ENCODE measurements at regions not wholly inside any gene's neighbourhood (a gene's known extent, or its start where the extent isn't known, plus 50 kb on each side); places are given as distances from the start of the nearest gene placed in this dataset.
A peak's percentile ranks its signal among the peaks of the same experiment; 100 is the strongest.

- H3K27ac ChIP-seq = no peak overlapping the region
- peaks cover 0 to 4% (median 0%) of the 10 kb centered on the region in 4 donors for H3K9me3 ChIP-seq
- peaks cover 6 to 12% (median 8%) of the 10 kb centered on the region in 4 donors for H3K4me1 ChIP-seq
- peak; percentile 61 to 67 for ATAC-seq (ENCODE audit: low FRiP score in 2 of 2)
- no peaks in the 10 kb centered on the region for H3K36me3 ChIP-seq
- 33 to 40% methylated on average over 3 to 4 of the region's 4 CpGs for WGBS, 2 donors
- no peaks in the 10 kb centered on the region for H3K27me3 ChIP-seq
- H3K4me3 ChIP-seq = no peak overlapping the region
- TF ChIP-seq CTCF (IDR thresholded peaks at IDR 0.05) (peak; percentile 37 to 61 (median 56)), EP300 (IDR thresholded peaks at IDR 0.05) (no peak), POLR2AphosphoS5 (IDR thresholded peaks at IDR 0.05) (no peak), POLR2A (IDR thresholded peaks at IDR 0.05) (no peak)
- peak in 1 of 2 donors; percentile 29 for DNase-seq
Measured at GRCh38 chr3:99499235-99500158, 138.9 kb upstream of the COL8A1 start.

- TF ChIP-seq POLR2AphosphoS5 (IDR thresholded peaks at IDR 0.05) (no peak), CTCF (IDR thresholded peaks at IDR 0.05) (no peak), EP300 (IDR thresholded peaks at IDR 0.05) (no peak), POLR2A (IDR thresholded peaks at IDR 0.05) (no peak)
- DNase-seq (no peak), ATAC-seq (ENCODE audit: low FRiP score in 2 of 2) (no peak)
- 79 to 87% methylated on average over 8 of the region's 8 CpGs for WGBS, 2 donors
- no peak overlapping the region for H3K27ac ChIP-seq
- H3K4me3 ChIP-seq = no peak overlapping the region
- peaks cover 0 to 4% (median 0%) of the 10 kb centered on the region in 4 donors for H3K9me3 ChIP-seq
- H3K4me1 ChIP-seq = peaks cover 5 to 12% (median 8%) of the 10 kb centered on the region in 4 donors
- H3K36me3 ChIP-seq = no peaks in the 10 kb centered on the region
- no peaks in the 10 kb centered on the region for H3K27me3 ChIP-seq
Measured at GRCh38 chr3:99498550-99499234, 139.7 kb upstream of the COL8A1 start.

GRCh38 chr3:99487894-99488293, 150.5 kb upstream of the COL8A1 start:
- Histone ChIP-seq H3K4me3 (no peak overlapping the region), H3K36me3 (no peaks in the 10 kb centered on the region), H3K27ac (no peak overlapping the region), H3K27me3 (no peaks in the 10 kb centered on the region), H3K9me3 (no peaks in the 10 kb centered on the region), H3K4me1 (no peaks in the 10 kb centered on the region)
- WGBS, 2 donors = 48 to 61% methylated on average over 1 of the region's 1 CpG
- TF ChIP-seq POLR2AphosphoS5 (IDR thresholded peaks at IDR 0.05) (no peak), POLR2A (IDR thresholded peaks at IDR 0.05) (no peak), EP300 (IDR thresholded peaks at IDR 0.05) (no peak), CTCF (IDR thresholded peaks at IDR 0.05) (no peak)
- DNase-seq = no peak
- ATAC-seq (ENCODE audit: low FRiP score in 2 of 2) = no peak

- Histone ChIP-seq H3K9me3 (no peaks in the 10 kb centered on the region), H3K4me3 (no peak overlapping the region), H3K4me1 (no peaks in the 10 kb centered on the region), H3K27me3 (no peaks in the 10 kb centered on the region), H3K27ac (no peak overlapping the region), H3K36me3 (no peaks in the 10 kb centered on the region)
- ATAC-seq (ENCODE audit: low FRiP score in 2 of 2) (no peak), DNase-seq (no peak)
- TF ChIP-seq EP300 (IDR thresholded peaks at IDR 0.05) (no peak), POLR2AphosphoS5 (IDR thresholded peaks at IDR 0.05) (no peak), CTCF (IDR thresholded peaks at IDR 0.05) (no peak), POLR2A (IDR thresholded peaks at IDR 0.05) (no peak)
- 57 to 66% methylated on average over 3 of the region's 3 CpGs for WGBS, 2 donors
Measured at GRCh38 chr3:99485286-99485685, 153.1 kb upstream of the COL8A1 start.

Data from upper lobe of left lung (tissue), 6 donors.